Activated naive CD8-positive, alpha-beta T cell treated with anti-CD3 and anti-CD28 coated beads for 36 hours (primary cell): ENCODE measurements at regions not wholly inside any gene's neighbourhood (a gene's known extent, or its start where the extent isn't known, plus 50 kb on each side); places are given as distances from the start of the nearest gene placed in this dataset.

Experiments
- DNase-seq: peaks from one replicate; pipeline ENCODE4 v3.0.0; 2021
- H3K27ac Mint-ChIP-seq: one replicate; pipeline ENCODE4 v1.8.0; 2022; ENCODE audit warnings: mild to moderate bottlenecking, moderate library complexity, mixed read lengths
- H3K27me3 Mint-ChIP-seq: one replicate; pipeline ENCODE4 v1.8.0; 2022; ENCODE audit warnings: mild to moderate bottlenecking, mixed read lengths
- H3K36me3 Mint-ChIP-seq: one replicate; pipeline ENCODE4 v1.8.0; 2021; ENCODE audit warnings: mild to moderate bottlenecking, mixed read lengths
- H3K4me1 Mint-ChIP-seq: one replicate; pipeline ENCODE4 v1.8.0; 2021; ENCODE audit warnings: mixed read lengths
- H3K4me3 Mint-ChIP-seq: one replicate; pipeline ENCODE4 v1.8.0; 2022; ENCODE audit warnings: mild to moderate bottlenecking, moderate library complexity, mixed read lengths
- H3K9me3 Mint-ChIP-seq: one replicate; pipeline ENCODE4 v1.8.0; 2022; ENCODE audit warnings: mixed read lengths

GRCh38 chr12:124726596-124727263 lies 136.9 kb downstream of the SCARB1 start:
- no peak for DNase-seq
- H3K9me3 Mint-ChIP-seq = no peaks in the 10 kb centered on the region
- H3K27me3 Mint-ChIP-seq = peaks cover 8% of the 10 kb centered on the region
- no peaks in the 10 kb centered on the region for H3K36me3 Mint-ChIP-seq
- H3K27ac Mint-ChIP-seq = no peak overlapping the region
- H3K4me1 Mint-ChIP-seq = no peaks in the 10 kb centered on the region
- H3K4me3 Mint-ChIP-seq = no peak overlapping the region

- DNase-seq = no peak
- Mint-ChIP-seq H3K4me1 (no peaks in the 10 kb centered on the region), H3K27me3 (peaks cover 8% of the 10 kb centered on the region), H3K36me3 (no peaks in the 10 kb centered on the region), H3K9me3 (no peaks in the 10 kb centered on the region), H3K27ac (no peak overlapping the region), H3K4me3 (no peak overlapping the region)
Observed at GRCh38 chr12:124725597-124726237, 137.9 kb downstream of the SCARB1 start.

GRCh38 chr12:124725099-124725498 lies 138.6 kb downstream of the SCARB1 start:
- no peaks in the 10 kb centered on the region for H3K4me1 Mint-ChIP-seq
- no peak overlapping the region for H3K4me3 Mint-ChIP-seq
- no peaks in the 10 kb centered on the region for H3K9me3 Mint-ChIP-seq
- DNase-seq = no peak
- H3K36me3 Mint-ChIP-seq = no peaks in the 10 kb centered on the region
- H3K27me3 Mint-ChIP-seq = peaks cover 8% of the 10 kb centered on the region
- no peak overlapping the region for H3K27ac Mint-ChIP-seq

GRCh38 chr12:124722878-124723277 lies 140.8 kb downstream of the SCARB1 start:
- Mint-ChIP-seq H3K4me1 (no peaks in the 10 kb centered on the region), H3K4me3 (no peak overlapping the region), H3K27me3 (peaks cover 8% of the 10 kb centered on the region), H3K36me3 (no peaks in the 10 kb centered on the region), H3K27ac (no peak overlapping the region), H3K9me3 (no peaks in the 10 kb centered on the region)
- DNase-seq = no peak

- no peak overlapping the region for H3K4me3 Mint-ChIP-seq
- no peak for DNase-seq
- H3K4me1 Mint-ChIP-seq = no peaks in the 10 kb centered on the region
- H3K27me3 Mint-ChIP-seq = peaks cover 7% of the 10 kb centered on the region
- no peak overlapping the region for H3K27ac Mint-ChIP-seq
- no peaks in the 10 kb centered on the region for H3K36me3 Mint-ChIP-seq
- H3K9me3 Mint-ChIP-seq = no peaks in the 10 kb centered on the region
Observed at GRCh38 chr12:124721501-124722162, 142.0 kb downstream of the SCARB1 start.

GRCh38 chr12:124720681-124721500 lies 142.8 kb downstream of the SCARB1 start:
- no peaks in the 10 kb centered on the region for H3K4me1 Mint-ChIP-seq
- no peak overlapping the region for H3K4me3 Mint-ChIP-seq
- no peak for DNase-seq
- no peaks in the 10 kb centered on the region for H3K36me3 Mint-ChIP-seq
- H3K27me3 Mint-ChIP-seq = no peaks in the 10 kb centered on the region
- no peaks in the 10 kb centered on the region for H3K9me3 Mint-ChIP-seq
- no peak overlapping the region for H3K27ac Mint-ChIP-seq

- Mint-ChIP-seq H3K4me3 (no peak overlapping the region), H3K27ac (no peak overlapping the region), H3K27me3 (no peaks in the 10 kb centered on the region), H3K4me1 (no peaks in the 10 kb centered on the region), H3K9me3 (no peaks in the 10 kb centered on the region), H3K36me3 (no peaks in the 10 kb centered on the region)
- no peak for DNase-seq
Observed at GRCh38 chr12:124720004-124720680, 143.5 kb downstream of the SCARB1 start.

GRCh38 chr12:124719231-124719630 lies 144.4 kb downstream of the SCARB1 start:
- DNase-seq = no peak
- Mint-ChIP-seq H3K4me1 (peaks cover 7% of the 10 kb centered on the region), H3K27me3 (no peaks in the 10 kb centered on the region), H3K36me3 (no peaks in the 10 kb centered on the region), H3K9me3 (no peaks in the 10 kb centered on the region), H3K27ac (no peak overlapping the region), H3K4me3 (no peak overlapping the region)

GRCh38 chr12:124718458-124718857 lies 145.2 kb downstream of the SCARB1 start:
- Mint-ChIP-seq H3K27ac (no peak overlapping the region), H3K4me1 (peaks cover 14% of the 10 kb centered on the region), H3K36me3 (no peaks in the 10 kb centered on the region), H3K27me3 (no peaks in the 10 kb centered on the region), H3K9me3 (no peaks in the 10 kb centered on the region), H3K4me3 (no peak overlapping the region)
- no peak for DNase-seq

GRCh38 chr12:124718036-124718435 lies 145.6 kb downstream of the SCARB1 start:
- no peak overlapping the region for H3K27ac Mint-ChIP-seq
- no peaks in the 10 kb centered on the region for H3K27me3 Mint-ChIP-seq
- no peaks in the 10 kb centered on the region for H3K36me3 Mint-ChIP-seq
- H3K4me3 Mint-ChIP-seq = no peak overlapping the region
- no peak for DNase-seq
- H3K4me1 Mint-ChIP-seq = peaks cover 19% of the 10 kb centered on the region
- no peaks in the 10 kb centered on the region for H3K9me3 Mint-ChIP-seq

- Mint-ChIP-seq H3K27me3 (no peaks in the 10 kb centered on the region), H3K27ac (no peak overlapping the region), H3K4me3 (no peak overlapping the region), H3K9me3 (no peaks in the 10 kb centered on the region), H3K4me1 (peaks cover 21% of the 10 kb centered on the region), H3K36me3 (no peaks in the 10 kb centered on the region)
- DNase-seq = no peak
Observed at GRCh38 chr12:124717318-124717717, 146.3 kb downstream of the SCARB1 start.

GRCh38 chr12:124716208-124717130 lies 147.2 kb downstream of the SCARB1 start:
- H3K27me3 Mint-ChIP-seq = no peaks in the 10 kb centered on the region
- no peaks in the 10 kb centered on the region for H3K9me3 Mint-ChIP-seq
- H3K4me1 Mint-ChIP-seq = peaks cover 21% of the 10 kb centered on the region
- no peaks in the 10 kb centered on the region for H3K36me3 Mint-ChIP-seq
- DNase-seq = no peak
- no peak overlapping the region for H3K4me3 Mint-ChIP-seq
- H3K27ac Mint-ChIP-seq = no peak overlapping the region

- Mint-ChIP-seq H3K27ac (peak overlapping the region; percentile 38), H3K9me3 (no peaks in the 10 kb centered on the region), H3K4me1 (peaks cover 21% of the 10 kb centered on the region), H3K4me3 (no peak overlapping the region), H3K36me3 (no peaks in the 10 kb centered on the region), H3K27me3 (no peaks in the 10 kb centered on the region)
- no peak for DNase-seq
Observed at GRCh38 chr12:124715121-124715990, 147.9 kb upstream of the NCOR2 start.
